ENCODE measurements at regions not wholly inside any gene's neighbourhood (a gene's known extent, or its start where the extent isn't known, plus 50 kb on each side); places are given as distances from the start of the nearest gene placed in this dataset.

DNA sequence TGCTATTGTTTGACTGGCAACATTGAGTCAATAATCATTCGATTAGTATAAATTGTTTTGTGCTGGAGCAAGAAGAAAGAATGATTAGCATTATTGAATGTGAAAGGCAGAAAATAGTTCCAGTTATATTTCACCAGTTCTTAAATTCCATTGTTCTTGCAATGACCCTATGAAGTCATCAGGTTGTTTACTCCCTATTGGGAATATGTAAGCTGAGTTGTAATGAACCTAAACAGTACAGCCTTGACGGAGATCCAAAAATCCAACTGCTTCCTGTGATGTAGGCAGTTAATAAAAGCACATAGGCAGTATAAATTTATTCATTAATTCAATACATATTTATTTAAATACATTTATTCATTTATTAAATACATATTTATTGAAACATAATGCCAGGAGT, 947.5 kb downstream of the PCDH7 start:
- peaks cover 17% of the 10 kb centered on the region for H3K4me1 Mint-ChIP-seq (ENCODE audit: insufficient read depth, unreplicated experiment)
- no peak overlapping the region for H3K4me3 Mint-ChIP-seq (ENCODE audit: unreplicated experiment)
- H3K27me3 Mint-ChIP-seq (ENCODE audit: insufficient read depth, unreplicated experiment), result no peaks in the 10 kb centered on the region
- no peaks in the 10 kb centered on the region for H3K36me3 Mint-ChIP-seq (ENCODE audit: insufficient read depth, unreplicated experiment)
- no TSS peak for BruUV-seq (replicated peaks)
- no peak for DNase-seq (ENCODE audit: unreplicated experiment)
- intact Hi-C loops (cut with micrococcal nuclease), result no loop called here
- no peak overlapping the region for H3K27ac Mint-ChIP-seq (ENCODE audit: low read depth, unreplicated experiment)
- no peaks in the 10 kb centered on the region for H3K9me3 Mint-ChIP-seq (ENCODE audit: unreplicated experiment)
- TF ChIP-seq CTCF (IDR thresholded peaks at IDR 0.05; ENCODE audit: unreplicated experiment), result no peak
- CTCF ChIA-PET, result no interaction called here
- POLR2A ChIA-PET, result no interaction called here

- Mint-ChIP-seq H3K27me3 (ENCODE audit: insufficient read depth, unreplicated experiment) (no peaks in the 10 kb centered on the region), H3K4me1 (ENCODE audit: insufficient read depth, unreplicated experiment) (no peaks in the 10 kb centered on the region), H3K36me3 (ENCODE audit: insufficient read depth, unreplicated experiment) (no peaks in the 10 kb centered on the region), H3K27ac (ENCODE audit: low read depth, unreplicated experiment) (no peak overlapping the region), H3K9me3 (ENCODE audit: unreplicated experiment) (no peaks in the 10 kb centered on the region), H3K4me3 (ENCODE audit: unreplicated experiment) (no peak overlapping the region)
- DNase-seq (ENCODE audit: unreplicated experiment), result peak; percentile 43
- no TSS peak for BruUV-seq (replicated peaks)
- TF ChIP-seq CTCF (IDR thresholded peaks at IDR 0.05; ENCODE audit: unreplicated experiment), result peak; percentile 56
- ChIA-PET POLR2A (no interaction called here), CTCF (interaction anchor here (0.6 to 2.0 kb wide), 11 partner anchors 9 to 959 kb away, joined by 3 to 10 read pairs (median 3); no protein-coding TSS in a partner anchor)
- intact Hi-C loops (cut with micrococcal nuclease), result loop anchor here (1.0 to 5.0 kb wide), 3 partner anchors 303 to 957 kb away; no protein-coding TSS in a partner anchor
Measured at GRCh38 chr4:31674313-31674947, 954.3 kb downstream of the PCDH7 start.

DNA sequence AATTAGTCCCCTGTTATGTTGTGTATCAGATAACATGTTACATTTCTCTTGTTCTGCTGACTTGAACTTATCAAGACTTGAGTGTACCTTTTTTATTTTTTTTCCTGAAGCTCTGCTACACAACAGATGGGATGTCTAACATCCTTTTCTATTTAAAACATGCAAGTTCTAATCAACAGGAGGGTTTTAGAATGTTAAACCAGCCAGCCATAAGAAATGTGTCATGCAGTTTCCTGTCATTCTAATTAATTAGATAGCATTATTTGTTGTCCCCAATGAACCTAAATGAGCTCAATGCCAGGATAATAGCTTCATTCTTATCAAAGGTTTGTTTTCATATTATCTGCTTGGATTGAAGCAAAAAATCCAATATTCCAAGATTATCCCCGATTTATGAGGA, 958.2 kb downstream of the PCDH7 start:
- DNase-seq (ENCODE audit: unreplicated experiment), result no peak
- Mint-ChIP-seq H3K27ac (ENCODE audit: low read depth, unreplicated experiment) (no peak overlapping the region), H3K4me1 (ENCODE audit: insufficient read depth, unreplicated experiment) (no peaks in the 10 kb centered on the region), H3K36me3 (ENCODE audit: insufficient read depth, unreplicated experiment) (no peaks in the 10 kb centered on the region), H3K9me3 (ENCODE audit: unreplicated experiment) (no peaks in the 10 kb centered on the region), H3K4me3 (ENCODE audit: unreplicated experiment) (no peak overlapping the region), H3K27me3 (ENCODE audit: insufficient read depth, unreplicated experiment) (no peaks in the 10 kb centered on the region)
- TF ChIP-seq CTCF (IDR thresholded peaks at IDR 0.05; ENCODE audit: unreplicated experiment), result no peak
- intact Hi-C loops (cut with micrococcal nuclease), result no loop called here
- ChIA-PET CTCF (no interaction called here), POLR2A (no interaction called here)
- BruUV-seq (replicated peaks), result no TSS peak

DNA sequence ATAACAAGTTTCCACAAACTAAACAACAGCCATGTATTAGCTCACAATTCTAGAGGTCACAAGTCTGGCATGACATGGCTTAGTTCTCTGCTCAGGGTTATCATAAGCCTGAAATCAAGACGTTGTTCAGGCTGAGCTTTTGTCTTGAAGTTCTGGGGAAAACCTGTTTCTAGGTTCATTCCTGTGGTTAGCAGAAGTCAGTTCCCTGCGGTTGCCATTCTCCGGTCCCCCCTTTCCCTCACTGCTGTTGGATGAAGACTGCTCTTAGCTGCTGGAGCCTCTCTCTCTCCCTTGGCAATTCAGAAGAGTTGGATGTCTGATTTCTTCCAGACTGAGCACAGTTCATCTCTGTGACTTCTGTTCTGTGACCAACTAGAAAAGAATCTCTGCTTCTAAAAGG, 962.6 kb downstream of the PCDH7 start:
- ChIA-PET CTCF (interaction anchor here (0.6 kb wide), 3 partner anchors 552 to 1914 kb away, joined by 3 to 4 read pairs (median 4); no protein-coding TSS in a partner anchor), POLR2A (no interaction called here)
- BruUV-seq (replicated peaks), result no TSS peak
- intact Hi-C loops (cut with micrococcal nuclease), result no loop called here
- Mint-ChIP-seq H3K9me3 (ENCODE audit: unreplicated experiment) (no peaks in the 10 kb centered on the region), H3K36me3 (ENCODE audit: insufficient read depth, unreplicated experiment) (no peaks in the 10 kb centered on the region), H3K4me3 (ENCODE audit: unreplicated experiment) (no peak overlapping the region), H3K27me3 (ENCODE audit: insufficient read depth, unreplicated experiment) (no peaks in the 10 kb centered on the region), H3K4me1 (ENCODE audit: insufficient read depth, unreplicated experiment) (no peaks in the 10 kb centered on the region), H3K27ac (ENCODE audit: low read depth, unreplicated experiment) (no peak overlapping the region)
- TF ChIP-seq CTCF (IDR thresholded peaks at IDR 0.05; ENCODE audit: unreplicated experiment), result no peak
- no peak for DNase-seq (ENCODE audit: unreplicated experiment)

Measured in MCF 10A (cell line).